IMR-90 (cell line): ENCODE measurements at regions not wholly inside any gene's neighbourhood (a gene's known extent, or its start where the extent isn't known, plus 50 kb on each side); places are given as distances from the start of the nearest gene placed in this dataset.

ENCODE experiments used
- ATAC-seq: fragments of 200-7000 bp; cut with Tn5 transposase; 2 replicates; pipeline ENCODE4 v1.9.1; 2020; ENCODE audit warnings: low read depth, mild to moderate bottlenecking, moderate library complexity
- BruUV-seq: library from RNA; stranded (reverse); fragments of 400-500 nt; replicated peaks from 2 replicates; lab custom pipeline; 2021; lab: Mats Ljungman, UMichigan
- CTCF ChIA-PET: fragments of 300-600 bp; formaldehyde crosslinking; extraction: SDS; loops from one replicate; lab custom pipeline; 2021; ENCODE audit warnings: antibody characterized with exemption; lab: Yijun Ruan, JAX
- POLR2A ChIA-PET: fragments of 300-600 bp; sonication (Branson Sonifier 250); formaldehyde crosslinking; loops from one replicate; lab custom pipeline; 2022; ENCODE audit warnings: antibody characterized with exemption; ENCODE audit not compliant: unreplicated experiment; lab: Charles Lee
- DNase-seq: peaks from one replicate; pipeline ENCODE4 v3.0.0; 2013
- H2AFZ ChIP-seq: replicated peaks from 2 replicates; pipeline ENCODE3; 2013; ENCODE audit warnings: low read length, mild to moderate bottlenecking; ENCODE audit not compliant: poor library complexity
- H2AK5ac ChIP-seq: 2 replicates; pipeline ENCODE4 v1.6.1; 2013; ENCODE audit warnings: low read depth, low read length, inconsistent platforms
- H2AK9ac ChIP-seq: replicated peaks from 2 replicates; pipeline ENCODE3; 2013; ENCODE audit warnings: mild to moderate bottlenecking, low read depth, low read length, moderate library complexity; ENCODE audit not compliant: poor library complexity
- H2BK120ac ChIP-seq: 2 replicates; pipeline ENCODE4 v1.6.1; 2013; ENCODE audit warnings: low read depth, low read length, inconsistent platforms
- H2BK15ac ChIP-seq: 3 replicates; pipeline ENCODE4 v1.6.1; 2013; ENCODE audit warnings: low read depth, low read length, inconsistent platforms
- H2BK20ac ChIP-seq: 2 replicates; pipeline ENCODE4 v1.6.1; 2013; ENCODE audit warnings: low read depth, mild to moderate bottlenecking, inconsistent platforms, low read length, moderate library complexity
- H2BK5ac ChIP-seq: 2 replicates; pipeline ENCODE4 v1.6.1; 2013; ENCODE audit warnings: mild to moderate bottlenecking, low read depth, low read length, inconsistent platforms; ENCODE audit not compliant: poor library complexity, severe bottlenecking
- H3K14ac ChIP-seq: replicated peaks from 2 replicates; pipeline ENCODE4 v1.6.1; 2013; ENCODE audit warnings: low read depth, low read length, inconsistent platforms
- H3K18ac ChIP-seq: 2 replicates; pipeline ENCODE4 v1.6.1; 2013; ENCODE audit warnings: low read depth, low read length, control low read depth
- H3K23ac ChIP-seq: 2 replicates; pipeline ENCODE4 v1.6.1; 2013; ENCODE audit warnings: low read depth, low read length, inconsistent platforms
- H3K27ac ChIP-seq: 2 replicates; pipeline ENCODE4 v1.5.1; 2013; ENCODE audit warnings: mild to moderate bottlenecking, control low read depth, low read length; ENCODE audit not compliant: insufficient read depth
- H3K27me3 ChIP-seq: 2 replicates; pipeline ENCODE4 v1.6.1; 2013; ENCODE audit warnings: low read length; ENCODE audit not compliant: control insufficient read depth, insufficient read depth
- H3K36me3 ChIP-seq: 2 replicates; pipeline ENCODE4 v1.6.1; 2013; ENCODE audit warnings: low read length, mixed read lengths; ENCODE audit not compliant: control insufficient read depth, insufficient read depth
- H3K4ac ChIP-seq: 2 replicates; pipeline ENCODE4 v1.6.1; 2013; ENCODE audit warnings: low read depth, low read length, inconsistent platforms
- H3K4me1 ChIP-seq: 2 replicates; pipeline ENCODE4 v1.6.1; 2013; ENCODE audit warnings: low read length, mixed read lengths; ENCODE audit not compliant: control insufficient read depth, insufficient read depth
- H3K4me2 ChIP-seq: 2 replicates; pipeline ENCODE4 v1.6.1; 2013; ENCODE audit warnings: low read depth, mild to moderate bottlenecking, control low read depth, low read length, moderate library complexity
- H3K4me3 ChIP-seq: 2 replicates; pipeline ENCODE4 v1.5.1; 2013; ENCODE audit warnings: low read depth, mild to moderate bottlenecking, control low read depth, low read length, moderate library complexity; ENCODE audit not compliant: insufficient read depth
- H3K56ac ChIP-seq: 2 replicates; pipeline ENCODE4 v1.6.1; 2013; ENCODE audit warnings: low read length, inconsistent platforms; ENCODE audit not compliant: insufficient read depth; ENCODE audit errors: extremely low read depth
- H3K79me1 ChIP-seq, 2 experiments: 2 replicates each; pipeline ENCODE4 v1.6.1; 2013; ENCODE audit warnings: low read length in 2 of 2, inconsistent platforms in 1 of 2, low read depth in 1 of 2
- H3K9ac ChIP-seq: 2 replicates; pipeline ENCODE4 v1.6.1; 2013; ENCODE audit warnings: low read depth, low read length, control low read depth
- H3K9me1 ChIP-seq: 2 replicates; pipeline ENCODE4 v1.6.1; 2013; ENCODE audit warnings: low read length, inconsistent platforms; ENCODE audit not compliant: insufficient read depth
- H3K9me3 ChIP-seq: 2 replicates; pipeline ENCODE4 v1.6.1; 2013; ENCODE audit warnings: low read length; ENCODE audit not compliant: control insufficient read depth, insufficient read depth
- H4K20me1 ChIP-seq: 2 replicates; pipeline ENCODE4 v1.6.1; 2013; ENCODE audit warnings: low read length, inconsistent platforms; ENCODE audit not compliant: insufficient read depth
- H4K5ac ChIP-seq: 2 replicates; pipeline ENCODE4 v1.6.1; 2013; ENCODE audit warnings: mild to moderate bottlenecking, low read depth, low read length, control low read depth
- H4K8ac ChIP-seq, 2 experiments: 2 replicates each; pipeline ENCODE4 v1.6.1; 2013; ENCODE audit warnings: low read depth in 2 of 2, low read length in 2 of 2, control low read depth in 1 of 2, inconsistent platforms in 1 of 2
- H4K91ac ChIP-seq: 2 replicates; pipeline ENCODE4 v1.6.1; 2013; ENCODE audit warnings: low read depth, low read length, inconsistent platforms; ENCODE audit not compliant: insufficient read depth
- BHLHE40 ChIP-seq: fragments of 150-350 bp; IDR thresholded peaks from 2 replicates; pipeline ENCODE4 v1.6.1; 2016; ENCODE audit warnings: mild to moderate bottlenecking, low read depth, low read length
- CEBPB ChIP-seq: IDR thresholded peaks from 2 replicates; pipeline ENCODE4 v1.6.1; 2012; ENCODE audit warnings: low read depth, low read length, improper control_type of control experiment
- CHD1 ChIP-seq: IDR thresholded peaks from 2 replicates; pipeline ENCODE4 v1.6.1; 2012; ENCODE audit warnings: low read depth, low read length, improper control_type of control experiment
- CTCF ChIP-seq: conservative IDR thresholded peaks from 2 replicates; pipeline ENCODE4 v1.5.1; 2012; ENCODE audit warnings: mild to moderate bottlenecking, low read depth, low read length, improper control_type of control experiment
- FOS ChIP-seq: fragments of 150-350 bp; IDR thresholded peaks from 2 replicates; pipeline ENCODE4 v1.6.1; 2016; ENCODE audit warnings: low read depth, low read length
- MAFK ChIP-seq: IDR thresholded peaks from 2 replicates; pipeline ENCODE4 v1.6.1; 2012; ENCODE audit warnings: low read depth, low read length, improper control_type of control experiment
- MXI1 ChIP-seq: IDR thresholded peaks from 2 replicates; pipeline ENCODE4 v1.6.1; 2012; ENCODE audit warnings: low read depth, mild to moderate bottlenecking, low read length, moderate library complexity, borderline replicate concordance
- NFE2L2 ChIP-seq: fragments of 150-350 bp; IDR thresholded peaks from 2 replicates; pipeline ENCODE4 v1.6.1; 2016; ENCODE audit warnings: low read depth, mild to moderate bottlenecking, low read length
- RAD21 ChIP-seq: IDR thresholded peaks from 2 replicates; pipeline ENCODE4 v1.6.1; 2012; ENCODE audit warnings: low read length, improper control_type of control experiment
- RCOR1 ChIP-seq: IDR thresholded peaks from 2 replicates; pipeline ENCODE4 v1.6.1; 2012; ENCODE audit warnings: mild to moderate bottlenecking, low read length, improper control_type of control experiment; ENCODE audit not compliant: insufficient replicate concordance
- RFX5 ChIP-seq: IDR thresholded peaks from 2 replicates; pipeline ENCODE4 v1.8.0; 2012; ENCODE audit warnings: low read depth, mild to moderate bottlenecking, low read length, moderate library complexity
- SMC3 ChIP-seq: fragments of 150-350 bp; IDR thresholded peaks from 2 replicates; pipeline ENCODE4 v1.6.1; 2016; ENCODE audit warnings: low read depth, mild to moderate bottlenecking, antibody characterized with exemption, low read length, moderate library complexity
- USF2 ChIP-seq: fragments of 150-350 bp; IDR thresholded peaks from 2 replicates; pipeline ENCODE4 v1.6.1; 2017; ENCODE audit warnings: mild to moderate bottlenecking, antibody characterized with exemption, low read length, low read depth
- WGBS, 2 experiments: methylation state at CpG; one replicate each; pipeline versions ENCODE4 v1.1.5 to v1.1.7; 2013; ENCODE audit warnings: missing lambda C conversion rate in 2 of 2; ENCODE audit not compliant: insufficient read length in 1 of 2; ENCODE audit errors: extremely low coverage in 2 of 2; 5-methylcytosine and 5-hydroxymethylcytosine counted together
- dilution Hi-C: fragments of 300-500 bp; cut with HindIII; formaldehyde crosslinking; loops from one replicate; pipeline ENCODE4 v1.14.3; 2018; ENCODE audit warnings: low sequenced_read_pairs; ENCODE audit not compliant: unreplicated experiment
- in situ Hi-C: fragments of 300-500 bp; cut with MboI; formaldehyde crosslinking; loops from 3 replicates; pipeline ENCODE4 v1.14.3; 2019; ENCODE audit warnings: low sequenced_read_pairs, inconsistent platforms, mixed read lengths
- intact Hi-C: fragments of 100-400 bp; cut with micrococcal nuclease; formaldehyde crosslinking; loops from 2 replicates; pipeline ENCODE4 v1.10.0; 2022

- no peak for TF ChIP-seq MAFK
Measured at GRCh38 chr5:38613992-38614836, 57.8 kb upstream of the LIFR start (continued).

- Histone ChIP-seq H3K27ac (no peak overlapping the region), H4K91ac (no peak overlapping the region), H3K4me1 (no peaks in the 10 kb centered on the region), H2BK5ac (no peak overlapping the region), H2BK120ac (no peak overlapping the region), H3K9me3 (no peaks in the 10 kb centered on the region), H4K5ac (no peak overlapping the region), H3K56ac (no peak overlapping the region), H3K4ac (no peak overlapping the region), H3K14ac (no peak overlapping the region), H2AK5ac (no peak overlapping the region), H3K18ac (no peak overlapping the region), H2BK15ac (no peak overlapping the region), H2BK20ac (no peak overlapping the region), H4K8ac (no peak overlapping the region), H2AFZ (no peak overlapping the region), H3K79me1 (no peaks in the 10 kb centered on the region), H3K27me3 (peaks cover 1% of the 10 kb centered on the region; the same call in 1 of the 2 replicates), H2AK9ac (no peak overlapping the region), H3K9ac (no peak overlapping the region), H3K4me3 (no peak overlapping the region), H3K36me3 (no peaks in the 10 kb centered on the region), H4K20me1 (no peaks in the 10 kb centered on the region), H3K4me2 (no peak overlapping the region), H3K9me1 (no peaks in the 10 kb centered on the region), H3K23ac (no peak overlapping the region)
- BruUV-seq, result no TSS peak
- intact Hi-C loops (no loop called here), dilution Hi-C loops (no loop called here), in situ Hi-C loops (no loop called here)
- ATAC-seq (no peak), DNase-seq (no peak)
- no CpG with 5 or more reads among the region's 1 CpG for WGBS, 2 experiments
- ChIA-PET CTCF (no interaction called here), POLR2A (no interaction called here)
- TF ChIP-seq CHD1 (no peak), RCOR1 (no peak), MAFK (no peak), USF2 (no peak), CEBPB (no peak), BHLHE40 (no peak), NFE2L2 (no peak), CTCF (no peak), RAD21 (no peak), MXI1 (no peak), RFX5 (no peak), FOS (no peak), SMC3 (no peak)
Measured at GRCh38 chr5:38615042-38615441, 58.6 kb upstream of the LIFR start.
